HUES6 (cell line): ENCODE measurements at regions not wholly inside any gene's neighbourhood (a gene's known extent, or its start where the extent isn't known, plus 50 kb on each side); places are given as distances from the start of the nearest gene placed in this dataset.

ENCODE experiments used
- H3K27ac ChIP-seq: 2 replicates; pipeline ENCODE4 v1.7.0; 2013; ENCODE audit warnings: low read depth, mild to moderate bottlenecking, low read length, inconsistent platforms
- H3K27me3 ChIP-seq: 2 replicates; pipeline ENCODE4 v1.6.1; 2013; ENCODE audit warnings: low read length; ENCODE audit not compliant: control insufficient read depth, insufficient read depth
- H3K36me3 ChIP-seq: 2 replicates; pipeline ENCODE4 v1.6.1; 2013; ENCODE audit warnings: low read length; ENCODE audit not compliant: control insufficient read depth, insufficient read depth
- H3K4me1 ChIP-seq: 2 replicates; pipeline ENCODE4 v1.6.1; 2013; ENCODE audit warnings: low read length; ENCODE audit not compliant: control insufficient read depth, insufficient read depth
- H3K4me3 ChIP-seq: 2 replicates; pipeline ENCODE4 v1.5.1; 2013; ENCODE audit warnings: low read depth, low read length
- H3K9ac ChIP-seq: one replicate; pipeline ENCODE4 v1.6.1; 2013; ENCODE audit warnings: mild to moderate bottlenecking, low read length
- H3K9me3 ChIP-seq: 2 replicates; pipeline ENCODE4 v1.6.1; 2013; ENCODE audit warnings: low read depth, low read length; ENCODE audit not compliant: control insufficient read depth, insufficient read depth

DNA sequence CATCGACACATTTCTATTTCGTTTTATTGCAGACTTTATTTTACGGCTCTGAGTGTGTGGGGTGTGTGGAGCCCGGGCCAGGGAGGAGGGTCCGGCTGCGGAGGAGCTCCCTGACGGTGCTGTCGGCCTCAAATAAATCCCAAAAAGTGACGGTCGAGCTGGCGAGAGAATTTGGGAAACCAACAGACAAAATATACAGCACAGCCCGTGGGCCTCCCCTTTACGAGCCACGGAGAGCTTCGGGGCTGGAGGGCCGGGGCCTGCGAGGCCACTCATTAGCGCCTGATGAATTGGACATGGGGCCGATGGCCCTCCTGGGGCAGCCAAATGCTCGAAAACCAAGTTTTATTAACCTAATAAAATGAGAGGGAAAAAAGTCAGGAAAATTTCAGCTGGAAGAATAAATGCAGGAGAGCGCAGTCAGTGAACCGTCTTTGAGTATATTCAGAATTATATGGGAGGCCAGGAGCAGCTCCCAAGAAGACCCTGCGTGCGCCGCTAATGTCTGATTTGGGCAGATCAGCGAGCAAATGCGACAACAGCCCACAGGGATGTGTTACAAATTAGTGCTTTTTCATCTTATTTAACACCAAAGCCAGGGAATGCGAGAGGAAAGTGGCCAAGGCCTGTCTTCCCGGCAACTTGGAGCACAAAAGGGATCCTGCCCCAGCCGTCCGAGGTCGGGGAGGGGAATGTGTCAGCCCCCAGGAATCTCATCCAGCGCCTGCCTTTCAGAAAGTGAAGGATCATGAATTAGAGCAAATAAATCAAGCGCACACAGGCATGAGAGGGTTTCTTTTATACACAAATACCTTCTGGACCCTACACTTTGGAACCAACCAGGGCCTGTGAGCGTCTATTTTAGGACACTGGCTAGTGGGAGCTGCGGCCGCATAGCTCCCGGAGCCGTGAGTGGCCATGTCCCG lies 249.1 kb downstream of the C16orf95 start:
- Histone ChIP-seq H3K27me3 (no peaks in the 10 kb centered on the region), H3K36me3 (no peaks in the 10 kb centered on the region), H3K4me3 (no peak overlapping the region), H3K9ac (no peak overlapping the region), H3K9me3 (no peaks in the 10 kb centered on the region), H3K4me1 (peaks cover 34% of the 10 kb centered on the region), H3K27ac (no peak overlapping the region)

DNA sequence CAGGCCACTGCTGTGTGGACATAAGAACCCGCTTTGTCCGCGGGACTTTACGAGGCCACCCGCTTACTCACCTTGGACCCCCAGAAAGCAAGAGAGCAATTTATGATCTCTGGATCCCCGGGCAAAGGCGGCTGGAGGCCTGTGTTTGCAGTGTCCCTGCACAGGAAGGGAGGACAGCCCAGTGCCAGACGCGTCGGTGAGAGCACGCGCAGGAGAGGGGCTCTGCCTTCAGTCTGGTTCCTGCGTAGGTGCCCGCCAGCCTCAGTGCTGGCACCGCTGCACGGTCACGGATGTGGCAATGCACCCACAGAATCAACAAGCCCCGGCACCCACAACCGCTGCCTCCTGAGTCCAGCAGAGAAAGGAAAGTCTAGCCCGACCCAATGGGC lies 248.4 kb downstream of the C16orf95 start:
- H3K9me3 ChIP-seq = no peaks in the 10 kb centered on the region
- H3K36me3 ChIP-seq = no peaks in the 10 kb centered on the region
- H3K9ac ChIP-seq = no peak overlapping the region
- H3K27me3 ChIP-seq = no peaks in the 10 kb centered on the region
- no peak overlapping the region for H3K4me3 ChIP-seq
- H3K27ac ChIP-seq = no peak overlapping the region
- H3K4me1 ChIP-seq = peaks cover 34% of the 10 kb centered on the region

DNA sequence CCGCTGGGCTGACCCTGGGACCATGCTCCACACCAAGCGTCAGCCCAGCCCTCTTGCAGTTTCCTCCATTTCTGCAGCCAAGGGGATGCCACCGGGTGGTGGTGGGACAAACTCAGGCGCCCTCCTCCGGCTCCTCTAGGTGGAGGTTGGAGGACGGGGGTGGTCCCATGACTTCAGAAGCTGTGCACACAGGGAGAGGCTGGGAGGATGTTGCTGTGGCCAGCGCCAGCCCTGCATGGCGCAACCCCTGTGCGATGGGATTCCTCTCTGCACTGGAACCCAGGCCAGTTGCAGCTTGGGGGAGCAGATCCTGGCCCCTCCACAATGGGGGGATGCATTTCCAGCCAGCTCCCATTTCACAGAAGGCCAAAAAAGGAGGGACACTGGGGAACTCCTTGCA lies 246.5 kb downstream of the C16orf95 start:
- Histone ChIP-seq H3K27ac (no peak overlapping the region), H3K4me1 (peaks cover 23% of the 10 kb centered on the region), H3K27me3 (no peaks in the 10 kb centered on the region)

DNA sequence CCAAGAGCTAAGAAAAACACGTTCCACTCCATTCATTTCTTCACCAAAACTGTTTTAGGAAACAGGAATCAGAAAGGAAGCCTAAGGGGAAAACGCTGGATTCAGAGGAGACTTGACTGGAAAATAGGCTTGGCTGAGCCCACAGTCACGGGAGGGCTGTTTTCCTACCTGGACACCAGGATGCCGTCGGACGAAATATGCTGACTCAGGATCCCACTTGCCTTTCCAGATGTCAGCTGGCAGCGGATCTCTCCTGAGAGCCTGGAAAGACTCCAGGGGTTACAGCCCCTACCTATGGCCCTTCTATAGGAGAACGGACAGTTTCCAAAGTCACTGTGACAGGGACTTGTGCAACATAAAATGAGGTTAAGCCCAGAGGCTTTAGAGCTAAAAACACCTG lies 245.1 kb downstream of the C16orf95 start:
- Histone ChIP-seq H3K4me3 (no peak overlapping the region), H3K9me3 (no peaks in the 10 kb centered on the region), H3K27ac (no peak overlapping the region), H3K4me1 (peaks cover 29% of the 10 kb centered on the region), H3K36me3 (no peaks in the 10 kb centered on the region), H3K9ac (no peak overlapping the region), H3K27me3 (no peaks in the 10 kb centered on the region)

More for the DNA sequence above, 246.5 kb downstream of the C16orf95 start:
- Histone ChIP-seq H3K9ac (no peak overlapping the region), H3K9me3 (no peaks in the 10 kb centered on the region), H3K4me3 (no peak overlapping the region), H3K36me3 (no peaks in the 10 kb centered on the region)

DNA sequence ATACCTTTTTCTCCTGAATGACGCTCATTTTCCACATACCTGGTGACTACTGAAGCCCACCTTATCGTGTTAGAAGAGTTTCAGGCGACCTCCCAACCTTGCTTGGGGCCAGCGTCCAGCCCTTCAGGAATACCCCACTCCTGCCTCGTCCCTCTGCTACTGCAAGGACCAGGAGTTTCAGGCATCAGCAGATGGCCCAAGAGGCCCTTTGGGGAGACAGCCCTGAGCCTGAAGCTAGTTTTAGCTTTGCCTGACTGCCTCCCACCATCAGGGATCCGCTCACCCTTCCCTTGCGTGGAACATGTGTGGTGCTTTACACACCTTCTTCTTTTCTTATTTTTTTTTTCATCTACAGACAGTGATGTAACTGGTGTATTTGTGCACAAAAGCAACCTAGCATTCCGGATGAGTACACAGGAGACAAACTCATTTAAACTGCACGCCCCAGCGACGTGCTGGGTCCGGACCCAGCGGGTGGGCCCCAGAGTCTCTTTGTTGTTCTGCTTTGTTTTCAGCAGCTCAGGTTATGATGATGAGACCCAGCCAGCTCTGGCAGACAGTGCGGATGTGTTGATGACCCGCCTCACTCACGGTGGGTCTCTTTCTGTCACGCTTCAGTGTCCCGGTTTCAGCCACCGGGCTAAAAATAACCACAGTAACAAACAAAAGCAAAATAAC lies 242.4 kb downstream of the C16orf95 start:
- Histone ChIP-seq H3K9me3 (peaks cover 4% of the 10 kb centered on the region; the same call in 1 of the 2 replicates), H3K4me1 (peaks cover 15% of the 10 kb centered on the region), H3K4me3 (no peak overlapping the region), H3K27me3 (no peaks in the 10 kb centered on the region), H3K9ac (no peak overlapping the region), H3K27ac (no peak overlapping the region), H3K36me3 (no peaks in the 10 kb centered on the region)

DNA sequence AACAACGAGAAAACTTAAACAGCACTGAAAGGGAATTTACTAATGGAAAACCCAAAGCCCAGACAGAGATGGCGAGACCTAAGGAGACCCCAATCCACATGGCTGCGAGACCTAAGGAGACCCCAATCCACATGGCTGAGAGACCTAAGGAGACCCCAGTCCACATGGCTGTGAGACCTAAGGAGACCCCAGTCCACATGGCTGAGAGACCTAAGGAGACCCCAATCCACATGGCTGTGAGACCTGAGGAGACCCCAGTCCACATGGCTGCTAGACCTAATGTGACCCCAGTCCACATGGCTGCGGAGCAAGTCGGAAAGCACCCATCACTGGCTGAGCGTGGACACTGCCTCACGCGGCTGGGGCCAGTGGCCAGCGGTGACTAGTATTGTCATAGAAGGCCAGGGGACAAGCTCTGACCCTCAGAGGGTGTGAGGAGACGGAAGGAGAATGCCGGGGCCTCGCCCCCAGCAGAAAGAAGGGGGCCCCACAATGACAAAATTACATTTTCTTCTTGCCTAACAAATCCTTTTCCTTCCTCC lies 241.8 kb downstream of the C16orf95 start:
- Histone ChIP-seq H3K36me3 (no peaks in the 10 kb centered on the region), H3K4me3 (no peak overlapping the region), H3K9me3 (peaks cover 8% of the 10 kb centered on the region), H3K27me3 (no peaks in the 10 kb centered on the region), H3K4me1 (peaks cover 11% of the 10 kb centered on the region), H3K27ac (no peak overlapping the region), H3K9ac (no peak overlapping the region)

DNA sequence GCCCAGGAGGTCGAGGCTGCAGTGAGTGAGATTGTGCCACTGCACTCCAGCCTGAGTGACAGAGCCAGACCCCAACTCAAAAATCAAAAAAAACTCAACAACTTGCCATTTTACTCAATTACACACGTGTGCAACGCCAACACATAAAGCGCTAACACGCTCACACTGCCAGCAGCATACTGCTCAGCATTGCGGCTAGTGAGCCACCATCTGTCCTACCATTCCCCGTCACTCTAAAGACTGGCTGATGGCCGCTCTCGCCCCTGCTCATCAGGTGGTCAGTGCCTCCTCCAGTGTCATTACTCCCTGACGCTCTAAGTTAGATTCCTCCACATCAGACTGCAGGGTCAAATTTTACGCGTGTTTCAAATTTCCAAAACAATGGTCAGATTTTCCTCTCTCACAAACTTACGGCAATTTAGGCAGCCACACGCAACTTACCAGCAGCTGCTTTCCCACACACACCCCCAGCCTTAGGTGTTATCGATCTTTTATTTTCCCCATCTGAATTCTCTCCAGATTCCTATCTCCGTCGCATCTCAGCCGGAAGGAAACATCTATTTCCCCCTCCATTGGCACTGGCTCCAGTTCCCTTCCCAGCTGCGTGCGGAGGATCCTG lies 240.8 kb downstream of the C16orf95 start:
- Histone ChIP-seq H3K9me3 (peaks cover 15% of the 10 kb centered on the region), H3K9ac (no peak overlapping the region), H3K36me3 (no peaks in the 10 kb centered on the region), H3K27me3 (no peaks in the 10 kb centered on the region), H3K4me1 (peaks cover 7% of the 10 kb centered on the region; the same call in 1 of the 2 replicates), H3K27ac (no peak overlapping the region), H3K4me3 (no peak overlapping the region)

DNA sequence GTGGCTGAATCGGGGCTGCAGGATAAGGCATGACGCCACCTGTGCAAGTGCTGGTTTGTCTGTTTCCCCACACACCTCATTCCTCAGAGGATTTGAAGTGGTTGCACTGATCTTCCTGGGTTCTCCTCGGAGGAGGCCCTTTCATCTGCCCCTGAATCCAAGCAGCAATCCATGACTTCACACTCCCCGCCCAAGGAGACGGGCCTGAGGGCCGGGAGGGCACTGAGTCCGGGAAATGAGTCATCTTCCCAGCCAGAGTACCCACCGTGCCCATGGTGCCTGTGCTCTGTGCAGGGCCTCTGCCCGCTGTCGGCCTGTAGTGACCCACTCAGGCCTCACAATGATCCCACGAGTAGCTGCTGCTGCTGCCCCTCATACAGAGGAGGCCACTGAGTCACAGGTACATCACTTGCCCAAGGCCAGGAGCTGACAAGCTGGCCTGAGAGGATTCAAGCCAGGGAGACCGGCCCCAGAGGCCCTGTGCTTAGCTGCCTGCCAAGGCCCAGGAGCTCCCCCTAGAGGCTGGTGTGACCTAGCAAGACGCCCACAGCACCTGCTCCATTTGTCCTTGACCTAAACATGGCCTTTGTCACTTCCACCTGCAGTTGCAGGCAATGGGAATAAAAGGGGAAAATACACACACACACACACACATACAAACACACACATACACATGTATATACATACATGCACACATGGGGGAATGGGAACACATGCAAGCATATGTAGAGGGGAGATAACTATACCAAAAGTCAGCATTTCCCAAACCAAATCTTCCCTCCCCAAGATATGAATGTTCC lies 240.0 kb downstream of the C16orf95 start:
- Histone ChIP-seq H3K4me1 (peaks cover 7% of the 10 kb centered on the region; the same call in 1 of the 2 replicates), H3K9me3 (peaks cover 22% of the 10 kb centered on the region), H3K9ac (no peak overlapping the region), H3K4me3 (no peak overlapping the region), H3K36me3 (no peaks in the 10 kb centered on the region), H3K27me3 (no peaks in the 10 kb centered on the region), H3K27ac (no peak overlapping the region)

DNA sequence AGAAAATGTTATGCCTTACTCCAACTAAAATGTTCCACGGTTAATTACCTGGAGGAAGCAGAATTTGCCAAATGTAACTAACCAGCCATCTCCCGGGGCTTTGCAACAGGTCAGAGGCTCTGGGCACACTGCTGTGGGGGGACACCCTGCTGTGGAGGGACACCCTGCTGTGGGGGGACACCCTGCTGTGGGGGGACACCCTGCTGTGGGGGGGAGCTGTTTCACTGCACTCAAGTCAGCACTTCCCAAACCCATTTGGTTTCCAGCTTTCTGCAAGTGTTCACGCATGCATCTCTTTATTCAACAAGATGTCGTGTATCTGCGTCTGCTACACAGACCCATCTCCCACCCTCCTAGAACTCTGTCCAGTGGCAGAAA lies 239.5 kb downstream of the C16orf95 start:
- Histone ChIP-seq H3K9me3 (peaks cover 26% of the 10 kb centered on the region), H3K4me3 (no peak overlapping the region), H3K9ac (no peak overlapping the region), H3K27me3 (no peaks in the 10 kb centered on the region), H3K27ac (no peak overlapping the region), H3K4me1 (peaks cover 7% of the 10 kb centered on the region; the same call in 1 of the 2 replicates), H3K36me3 (no peaks in the 10 kb centered on the region)

DNA sequence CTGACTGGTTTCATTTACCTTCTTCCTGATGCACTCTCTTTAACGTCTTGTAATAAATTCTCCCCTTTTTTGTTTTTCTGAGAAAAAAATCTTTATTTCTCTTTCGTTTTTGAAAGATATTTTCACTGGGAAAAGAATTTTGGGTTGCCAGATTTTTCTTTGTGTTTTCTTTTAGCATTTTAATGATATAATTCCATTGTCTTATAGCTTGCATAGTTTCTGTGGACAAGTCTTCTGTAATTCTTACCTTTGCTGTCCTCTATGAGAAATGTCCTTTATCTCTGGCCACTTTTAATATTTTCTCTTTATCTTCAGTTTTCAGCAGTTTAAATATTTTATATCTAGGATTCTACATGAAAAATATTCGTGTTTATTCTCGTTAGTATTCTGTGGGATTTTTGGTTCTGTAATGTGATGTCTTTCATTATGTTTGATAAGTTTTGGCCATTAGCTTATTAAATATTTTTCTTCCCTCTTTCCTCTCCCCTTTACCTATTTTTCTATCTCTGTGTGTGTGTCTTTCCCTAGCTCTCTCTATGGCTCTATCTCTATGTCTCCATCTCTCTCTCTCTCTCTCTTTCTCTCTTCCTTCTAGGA lies 236.5 kb downstream of the C16orf95 start:
- Histone ChIP-seq H3K4me3 (no peak overlapping the region), H3K36me3 (no peaks in the 10 kb centered on the region), H3K27ac (no peak overlapping the region), H3K4me1 (peaks cover 7% of the 10 kb centered on the region; the same call in 1 of the 2 replicates), H3K9ac (no peak overlapping the region), H3K9me3 (peaks cover 39% of the 10 kb centered on the region), H3K27me3 (no peaks in the 10 kb centered on the region)
